Vagina (tissue), 2 donors: ENCODE measurements at regions not wholly inside any gene's neighbourhood (a gene's known extent, or its start where the extent isn't known, plus 50 kb on each side); places are given as distances from the start of the nearest gene placed in this dataset.

ENCODE experiments used
- POLR2A ChIP-seq, 2 donors: fragments of 450-650 bp; IDR thresholded peaks; one replicate each; pipeline ENCODE4 v1.6.1; 2017; ENCODE audit warnings: antibody characterized with exemption in 2 of 2, mild to moderate bottlenecking in 2 of 2, moderate library complexity in 2 of 2
- POLR2AphosphoS5 ChIP-seq, 2 donors: sonication (generic); formaldehyde crosslinking; IDR thresholded peaks; one replicate each; pipeline ENCODE4 v1.9.0; 2017; ENCODE audit warnings: antibody characterized with exemption in 2 of 2, mild to moderate bottlenecking in 2 of 2, low read depth in 1 of 2; ENCODE audit not compliant: insufficient read depth in 1 of 2
- TF ChIP-seq, protein P1 (sequence below), 3 experiments: fragments of 450-650 bp in 2 of 3; fragments of 200-600 bp in 1 of 3; sonication (generic) in 1 of 3; IDR thresholded peaks; one replicate each; pipeline ENCODE4 v1.5.1; 2017 to 2019; ENCODE audit warnings: antibody characterized with exemption in 3 of 3, mild to moderate bottlenecking in 2 of 3, moderate library complexity in 2 of 3

DNA sequence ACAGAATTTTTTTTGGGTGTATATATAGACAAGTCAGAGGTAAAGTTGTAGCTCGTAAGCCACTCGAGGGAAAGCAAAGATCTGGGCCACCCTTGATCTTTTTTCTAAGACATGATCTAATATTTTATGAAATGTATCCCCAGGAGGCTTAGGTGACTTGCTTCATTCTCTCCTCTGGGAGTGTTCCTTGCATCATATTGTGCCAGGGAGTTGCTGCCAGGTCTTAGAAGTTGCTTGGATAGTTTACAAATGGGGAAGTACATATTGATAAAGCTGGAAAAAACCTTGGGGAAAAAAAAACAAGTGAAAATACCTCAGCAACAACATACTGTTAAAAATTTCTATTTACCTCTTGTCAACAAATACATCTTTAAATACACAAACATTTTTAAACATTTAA lies 110.9 kb upstream of the CYYR1 start:
- TF ChIP-seq, protein P1, sequence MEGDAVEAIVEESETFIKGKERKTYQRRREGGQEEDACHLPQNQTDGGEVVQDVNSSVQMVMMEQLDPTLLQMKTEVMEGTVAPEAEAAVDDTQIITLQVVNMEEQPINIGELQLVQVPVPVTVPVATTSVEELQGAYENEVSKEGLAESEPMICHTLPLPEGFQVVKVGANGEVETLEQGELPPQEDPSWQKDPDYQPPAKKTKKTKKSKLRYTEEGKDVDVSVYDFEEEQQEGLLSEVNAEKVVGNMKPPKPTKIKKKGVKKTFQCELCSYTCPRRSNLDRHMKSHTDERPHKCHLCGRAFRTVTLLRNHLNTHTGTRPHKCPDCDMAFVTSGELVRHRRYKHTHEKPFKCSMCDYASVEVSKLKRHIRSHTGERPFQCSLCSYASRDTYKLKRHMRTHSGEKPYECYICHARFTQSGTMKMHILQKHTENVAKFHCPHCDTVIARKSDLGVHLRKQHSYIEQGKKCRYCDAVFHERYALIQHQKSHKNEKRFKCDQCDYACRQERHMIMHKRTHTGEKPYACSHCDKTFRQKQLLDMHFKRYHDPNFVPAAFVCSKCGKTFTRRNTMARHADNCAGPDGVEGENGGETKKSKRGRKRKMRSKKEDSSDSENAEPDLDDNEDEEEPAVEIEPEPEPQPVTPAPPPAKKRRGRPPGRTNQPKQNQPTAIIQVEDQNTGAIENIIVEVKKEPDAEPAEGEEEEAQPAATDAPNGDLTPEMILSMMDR (IDR thresholded peaks at IDR 0.05) = no peak
- TF ChIP-seq POLR2AphosphoS5 (IDR thresholded peaks at IDR 0.05; ENCODE audit: insufficient read depth in 1 of 2, low read depth in 1 of 2) (no peak), POLR2A (IDR thresholded peaks at IDR 0.05) (no peak)
